Neuronal stem cell (in vitro differentiated cells): ENCODE measurements at regions not wholly inside any gene's neighbourhood (a gene's known extent, or its start where the extent isn't known, plus 50 kb on each side); places are given as distances from the start of the nearest gene placed in this dataset.

ENCODE experiments used
- DNase-seq: peaks from one replicate; pipeline ENCODE4 v3.0.0-alpha.2; 2013; ENCODE audit warnings: low spot score
- H2AFZ ChIP-seq: one replicate; pipeline ENCODE4 v1.6.1; 2013; ENCODE audit warnings: mild to moderate bottlenecking, low read length, inconsistent platforms
- H2AK5ac ChIP-seq: 2 replicates; pipeline ENCODE4 v1.6.1; 2013; ENCODE audit warnings: low read depth, mild to moderate bottlenecking, inconsistent platforms, low read length, moderate library complexity, mixed read lengths
- H2BK120ac ChIP-seq: 2 replicates; pipeline ENCODE4 v1.6.1; 2013; ENCODE audit warnings: low read depth, mild to moderate bottlenecking, inconsistent platforms, low read length, moderate library complexity, mixed read lengths
- H2BK12ac ChIP-seq: one replicate; pipeline ENCODE4 v1.6.1; 2013; ENCODE audit warnings: low read length, inconsistent platforms
- H2BK15ac ChIP-seq: 2 replicates; pipeline ENCODE4 v1.6.1; 2013; ENCODE audit warnings: mild to moderate bottlenecking, low read length, inconsistent platforms, mixed read lengths
- H2BK5ac ChIP-seq: one replicate; pipeline ENCODE4 v1.6.1; 2013; ENCODE audit warnings: inconsistent platforms, mild to moderate bottlenecking, low read length, moderate library complexity
- H3K14ac ChIP-seq: one replicate; pipeline ENCODE4 v1.6.1; 2013; ENCODE audit warnings: low read length, inconsistent platforms
- H3K18ac ChIP-seq: 2 replicates; pipeline ENCODE4 v1.6.1; 2013; ENCODE audit warnings: low read length, inconsistent platforms
- H3K23ac ChIP-seq: 2 replicates; pipeline ENCODE4 v1.6.1; 2013; ENCODE audit warnings: low read depth, mild to moderate bottlenecking, mixed read lengths, low read length, inconsistent platforms; ENCODE audit not compliant: poor library complexity
- H3K27ac ChIP-seq: replicated peaks from 3 replicates; pipeline ENCODE4 v1.5.1; 2013; ENCODE audit warnings: low read length, inconsistent platforms
- H3K27me3 ChIP-seq, 3 experiments: 2 replicates each; pipeline ENCODE4 v1.6.1; 2013; ENCODE audit warnings: low read length in 3 of 3, mild to moderate bottlenecking in 2 of 3, inconsistent platforms in 1 of 3, low read depth in 1 of 3, mixed read lengths in 1 of 3, moderate library complexity in 1 of 3; ENCODE audit not compliant: control insufficient read depth in 3 of 3, insufficient read depth in 3 of 3
- H3K36me3 ChIP-seq, 2 donors: replicated peaks in 1 of 2; 2 replicates each; pipeline ENCODE4 v1.6.1; 2013; ENCODE audit warnings: low read length in 2 of 2; ENCODE audit not compliant: control insufficient read depth in 2 of 2, insufficient read depth in 2 of 2
- H3K4ac ChIP-seq: 2 replicates; pipeline ENCODE4 v1.6.1; 2013; ENCODE audit warnings: inconsistent platforms, mild to moderate bottlenecking, low read length, moderate library complexity
- H3K4me1 ChIP-seq, 2 donors: 1 replicate in 1 of 2; 2 replicates in 1 of 2; pipeline ENCODE4 v1.6.1; 2013; ENCODE audit warnings: low read length in 2 of 2, low read depth in 1 of 2; ENCODE audit not compliant: control insufficient read depth in 2 of 2, insufficient read depth in 1 of 2
- H3K4me2 ChIP-seq: one replicate; pipeline ENCODE4 v1.6.1; 2013; ENCODE audit warnings: mild to moderate bottlenecking, low read length, inconsistent platforms; ENCODE audit not compliant: insufficient read depth, poor library complexity, severe bottlenecking
- H3K4me3 ChIP-seq, 2 donors: 2 replicates each; pipeline ENCODE4 v1.5.1; 2013; ENCODE audit warnings: low read length in 2 of 2, mild to moderate bottlenecking in 2 of 2, inconsistent platforms in 1 of 2, moderate library complexity in 1 of 2
- H3K79me1 ChIP-seq: one replicate; pipeline ENCODE4 v1.6.1; 2013; ENCODE audit warnings: low read depth, mild to moderate bottlenecking, inconsistent platforms, low read length, moderate library complexity
- H3K9ac ChIP-seq: one replicate; pipeline ENCODE4 v1.6.1; 2013; ENCODE audit warnings: mild to moderate bottlenecking, low read depth, low read length, inconsistent platforms; ENCODE audit not compliant: poor library complexity
- H3K9me3 ChIP-seq, 2 donors: replicated peaks in 1 of 2; 2 replicates each; pipeline versions ENCODE3 to v1.6.1; 2013; ENCODE audit warnings: low read length in 2 of 2, mild to moderate bottlenecking in 2 of 2, inconsistent platforms in 1 of 2, low read depth in 1 of 2, mixed read lengths in 1 of 2, moderate library complexity in 1 of 2; ENCODE audit not compliant: control insufficient read depth in 2 of 2, insufficient read depth in 1 of 2
- H4K8ac ChIP-seq: one replicate; pipeline ENCODE4 v1.6.1; 2013; ENCODE audit warnings: low read depth, mild to moderate bottlenecking, inconsistent platforms, low read length, moderate library complexity
- H4K91ac ChIP-seq: one replicate; pipeline ENCODE4 v1.6.1; 2013; ENCODE audit warnings: low read length, low read depth, mild to moderate bottlenecking, inconsistent platforms; ENCODE audit not compliant: poor library complexity
- WGBS, 2 donors: extraction: QIAGEN DNeasy Blood & Tissue Kit; methylation state at CpG; one replicate each; pipeline ENCODE4 v1.1.7; 2013; ENCODE audit warnings: missing lambda C conversion rate in 2 of 2, mixed read lengths in 1 of 2; ENCODE audit not compliant: insufficient read length in 2 of 2, insufficient replicate concordance in 1 of 2; ENCODE audit errors: extremely low coverage in 2 of 2; 5-methylcytosine and 5-hydroxymethylcytosine counted together

- Histone ChIP-seq H3K18ac (no peak overlapping the region), H3K4me2 (no peak overlapping the region), H3K4ac (no peak overlapping the region), H3K79me1 (peaks cover 1% of the 10 kb centered on the region), H3K9me3 (no peaks in the 10 kb centered on the region), H2BK12ac (no peak overlapping the region), H3K14ac (no peak overlapping the region), H2BK15ac (no peak overlapping the region), H3K27ac (no peak overlapping the region), H3K36me3 (no peaks in the 10 kb centered on the region), H3K27me3 (no peaks in the 10 kb centered on the region), H4K8ac (no peak overlapping the region), H4K91ac (no peak overlapping the region), H2AFZ (no peak overlapping the region), H2AK5ac (no peak overlapping the region), H2BK5ac (no peak overlapping the region), H2BK120ac (no peak overlapping the region), H3K23ac (no peak overlapping the region), H3K4me1 (no peaks in the 10 kb centered on the region), H3K4me3 (no peak overlapping the region), H3K9ac (no peak overlapping the region)
- no peak for DNase-seq
Observed at GRCh38 chr1:98017184-98017583, 96.3 kb upstream of the DPYD start.

GRCh38 chr1:98008373-98008772 is 87.5 kb upstream of the DPYD start:
- no peak overlapping the region for H2BK15ac ChIP-seq
- no peak overlapping the region for H3K23ac ChIP-seq
- H3K18ac ChIP-seq, result no peak overlapping the region
- no peak overlapping the region for H2BK12ac ChIP-seq
- H3K14ac ChIP-seq, result no peak overlapping the region
- no peak overlapping the region for H2BK120ac ChIP-seq
- no peak overlapping the region for H3K4me2 ChIP-seq
- H3K9ac ChIP-seq, result no peak overlapping the region
- H3K36me3 ChIP-seq, result no peaks in the 10 kb centered on the region
- no peak overlapping the region for H3K4me3 ChIP-seq
- no peaks in the 10 kb centered on the region for H3K9me3 ChIP-seq
- peaks cover 0 to 1% of the 10 kb centered on the region in 2 donors for H3K4me1 ChIP-seq
- WGBS, 2 donors, result no CpG with 5 or more reads among the region's 1 CpG
- H3K79me1 ChIP-seq, result no peaks in the 10 kb centered on the region
- no peak overlapping the region for H3K4ac ChIP-seq
- H3K27me3 ChIP-seq, result no peaks in the 10 kb centered on the region
- DNase-seq, result no peak
- no peak overlapping the region for H2AK5ac ChIP-seq
- H4K8ac ChIP-seq, result no peak overlapping the region
- no peak overlapping the region for H3K27ac ChIP-seq
- H4K91ac ChIP-seq, result no peak overlapping the region
- no peak overlapping the region for H2AFZ ChIP-seq
- no peak overlapping the region for H2BK5ac ChIP-seq

- no peak overlapping the region for H4K91ac ChIP-seq
- no peaks in the 10 kb centered on the region for H3K36me3 ChIP-seq
- H3K18ac ChIP-seq, result no peak overlapping the region
- no peak overlapping the region for H2AFZ ChIP-seq
- H3K4me3 ChIP-seq, result no peak overlapping the region
- H3K4me1 ChIP-seq, result peaks cover 0 to 5% of the 10 kb centered on the region in 2 donors
- no peak overlapping the region for H2BK120ac ChIP-seq
- H3K23ac ChIP-seq, result no peak overlapping the region
- H3K27ac ChIP-seq, result no peak overlapping the region
- no peak overlapping the region for H3K4ac ChIP-seq
- no peak overlapping the region for H3K9ac ChIP-seq
- no peaks in the 10 kb centered on the region for H3K79me1 ChIP-seq
- no peak for DNase-seq
- H3K9me3 ChIP-seq, result no peaks in the 10 kb centered on the region
- H4K8ac ChIP-seq, result no peak overlapping the region
- H3K4me2 ChIP-seq, result no peak overlapping the region
- H2BK5ac ChIP-seq, result no peak overlapping the region
- H3K27me3 ChIP-seq, result no peaks in the 10 kb centered on the region
- H2AK5ac ChIP-seq, result no peak overlapping the region
- no peak overlapping the region for H3K14ac ChIP-seq
- H2BK15ac ChIP-seq, result no peak overlapping the region
- no peak overlapping the region for H2BK12ac ChIP-seq
Observed at GRCh38 chr1:98005326-98006010, 84.6 kb upstream of the DPYD start.

- Histone ChIP-seq H3K9ac (no peak overlapping the region), H3K4me3 (no peak overlapping the region), H2BK5ac (no peak overlapping the region), H2BK15ac (no peak overlapping the region), H2BK120ac (no peak overlapping the region), H4K8ac (no peak overlapping the region), H2AK5ac (no peak overlapping the region), H3K4ac (no peak overlapping the region), H3K18ac (no peak overlapping the region), H3K27ac (no peak overlapping the region), H3K14ac (no peak overlapping the region), H3K27me3 (no peaks in the 10 kb centered on the region), H3K36me3 (no peaks in the 10 kb centered on the region), H2BK12ac (no peak overlapping the region), H2AFZ (no peak overlapping the region), H3K79me1 (no peaks in the 10 kb centered on the region), H3K4me2 (no peak overlapping the region), H3K23ac (no peak overlapping the region), H3K9me3 (no peaks in the 10 kb centered on the region), H3K4me1 (peaks cover 0 to 5% of the 10 kb centered on the region in 2 donors), H4K91ac (no peak overlapping the region)
- no peak for DNase-seq
- WGBS, 2 donors, result no CpG with 5 or more reads among the region's 1 CpG
Observed at GRCh38 chr1:98003442-98003841, 82.6 kb upstream of the DPYD start.
